ENCODE measurements at regions not wholly inside any gene's neighbourhood (a gene's known extent, or its start where the extent isn't known, plus 50 kb on each side); places are given as distances from the start of the nearest gene placed in this dataset.

- TF ChIP-seq POLR2A (IDR thresholded peaks at IDR 0.05): no peak
- TF ChIP-seq, protein P1, sequence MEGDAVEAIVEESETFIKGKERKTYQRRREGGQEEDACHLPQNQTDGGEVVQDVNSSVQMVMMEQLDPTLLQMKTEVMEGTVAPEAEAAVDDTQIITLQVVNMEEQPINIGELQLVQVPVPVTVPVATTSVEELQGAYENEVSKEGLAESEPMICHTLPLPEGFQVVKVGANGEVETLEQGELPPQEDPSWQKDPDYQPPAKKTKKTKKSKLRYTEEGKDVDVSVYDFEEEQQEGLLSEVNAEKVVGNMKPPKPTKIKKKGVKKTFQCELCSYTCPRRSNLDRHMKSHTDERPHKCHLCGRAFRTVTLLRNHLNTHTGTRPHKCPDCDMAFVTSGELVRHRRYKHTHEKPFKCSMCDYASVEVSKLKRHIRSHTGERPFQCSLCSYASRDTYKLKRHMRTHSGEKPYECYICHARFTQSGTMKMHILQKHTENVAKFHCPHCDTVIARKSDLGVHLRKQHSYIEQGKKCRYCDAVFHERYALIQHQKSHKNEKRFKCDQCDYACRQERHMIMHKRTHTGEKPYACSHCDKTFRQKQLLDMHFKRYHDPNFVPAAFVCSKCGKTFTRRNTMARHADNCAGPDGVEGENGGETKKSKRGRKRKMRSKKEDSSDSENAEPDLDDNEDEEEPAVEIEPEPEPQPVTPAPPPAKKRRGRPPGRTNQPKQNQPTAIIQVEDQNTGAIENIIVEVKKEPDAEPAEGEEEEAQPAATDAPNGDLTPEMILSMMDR (IDR thresholded peaks at IDR 0.05): no peak
These were observed 249.7 kb upstream of the C16orf82 start for GRCh38 chr16:26816885-26817571.
